ENCODE measurements at regions not wholly inside any gene's neighbourhood (a gene's known extent, or its start where the extent isn't known, plus 50 kb on each side); places are given as distances from the start of the nearest gene placed in this dataset.

- Histone ChIP-seq H4K20me1 (ENCODE audit: low read depth, low read length) (no peaks in the 10 kb centered on the region), H3K9me2 (replicated peaks; ENCODE audit: insufficient read depth, low read length) (no peaks in the 10 kb centered on the region), H3K4me2 (ENCODE audit: low read depth, low read length, poor library complexity, severe bottlenecking) (no peak overlapping the region), H2AFZ (ENCODE audit: low read depth, low read length, severe bottlenecking) (no peak overlapping the region), H3K27ac (ENCODE audit: low read depth, low read length) (no peak overlapping the region), H3K79me2 (ENCODE audit: insufficient read depth, low read length) (no peaks in the 10 kb centered on the region), H3K36me3 (ENCODE audit: low read length) (no peaks in the 10 kb centered on the region), H3F3A (ENCODE audit: insufficient read depth) (no peaks in the 10 kb centered on the region), H3K4me3 (ENCODE audit: insufficient read depth, low read length, poor library complexity, severe bottlenecking) (no peak overlapping the region), H3K9me3 (ENCODE audit: insufficient read depth, low read length) (no peaks in the 10 kb centered on the region), H3K27me3 (ENCODE audit: low read length) (no peaks in the 10 kb centered on the region), H3K9ac (ENCODE audit: low read length) (no peak overlapping the region)
- no peak for TF ChIP-seq CTCF (IDR thresholded peaks at IDR 0.05; ENCODE audit: insufficient read depth, low read length, poor library complexity, severe bottlenecking)
- no peak for TF ChIP-seq EZH2phosphoT487 (conservative IDR thresholded peaks at IDR 0.05; ENCODE audit: low read length)
Observed at GRCh38 chr3:168469436-168469835, 373.7 kb upstream of the GOLIM4 start.

- TF ChIP-seq EZH2phosphoT487 (conservative IDR thresholded peaks at IDR 0.05; ENCODE audit: low read length), result no peak
- TF ChIP-seq CTCF (IDR thresholded peaks at IDR 0.05; ENCODE audit: insufficient read depth, low read length, poor library complexity, severe bottlenecking), result no peak
- H3K9me3 ChIP-seq (ENCODE audit: insufficient read depth, low read length), result no peaks in the 10 kb centered on the region
- no peak overlapping the region for H3K9ac ChIP-seq (ENCODE audit: low read length)
- H3K9me2 ChIP-seq (replicated peaks; ENCODE audit: insufficient read depth, low read length), result no peaks in the 10 kb centered on the region
- no peak overlapping the region for H2AFZ ChIP-seq (ENCODE audit: low read depth, low read length, severe bottlenecking)
- H3K4me2 ChIP-seq (ENCODE audit: low read depth, low read length, poor library complexity, severe bottlenecking), result no peak overlapping the region
- H3K4me3 ChIP-seq (ENCODE audit: insufficient read depth, low read length, poor library complexity, severe bottlenecking), result no peak overlapping the region
- no peaks in the 10 kb centered on the region for H3F3A ChIP-seq (ENCODE audit: insufficient read depth)
- H3K36me3 ChIP-seq (ENCODE audit: low read length), result no peaks in the 10 kb centered on the region
- no peaks in the 10 kb centered on the region for H3K27me3 ChIP-seq (ENCODE audit: low read length)
- H4K20me1 ChIP-seq (ENCODE audit: low read depth, low read length), result no peaks in the 10 kb centered on the region
- no peak overlapping the region for H3K27ac ChIP-seq (ENCODE audit: low read depth, low read length)
- H3K79me2 ChIP-seq (ENCODE audit: insufficient read depth, low read length), result no peaks in the 10 kb centered on the region
Observed at GRCh38 chr3:168467115-168467714, 371.5 kb upstream of the GOLIM4 start.

- H3K36me3 ChIP-seq (ENCODE audit: low read length), result no peaks in the 10 kb centered on the region
- H3K4me3 ChIP-seq (ENCODE audit: insufficient read depth, low read length, poor library complexity, severe bottlenecking), result no peak overlapping the region
- no peaks in the 10 kb centered on the region for H3K79me2 ChIP-seq (ENCODE audit: insufficient read depth, low read length)
- no peaks in the 10 kb centered on the region for H3K9me2 ChIP-seq (replicated peaks; ENCODE audit: insufficient read depth, low read length)
- no peak overlapping the region for H3K9ac ChIP-seq (ENCODE audit: low read length)
- no peak overlapping the region for H2AFZ ChIP-seq (ENCODE audit: low read depth, low read length, severe bottlenecking)
- TF ChIP-seq CTCF (IDR thresholded peaks at IDR 0.05; ENCODE audit: insufficient read depth, low read length, poor library complexity, severe bottlenecking), result no peak
- no peak for TF ChIP-seq EZH2phosphoT487 (conservative IDR thresholded peaks at IDR 0.05; ENCODE audit: low read length)
- no peaks in the 10 kb centered on the region for H3F3A ChIP-seq (ENCODE audit: insufficient read depth)
- no peaks in the 10 kb centered on the region for H3K27me3 ChIP-seq (ENCODE audit: low read length)
- H4K20me1 ChIP-seq (ENCODE audit: low read depth, low read length), result no peaks in the 10 kb centered on the region
- no peaks in the 10 kb centered on the region for H3K9me3 ChIP-seq (ENCODE audit: insufficient read depth, low read length)
- H3K27ac ChIP-seq (ENCODE audit: low read depth, low read length), result no peak overlapping the region
- no peak overlapping the region for H3K4me2 ChIP-seq (ENCODE audit: low read depth, low read length, poor library complexity, severe bottlenecking)
Observed at GRCh38 chr3:168461793-168462192, 366.1 kb upstream of the GOLIM4 start.
